Hepatocyte (in vitro differentiated cells): ENCODE measurements at regions not wholly inside any gene's neighbourhood (a gene's known extent, or its start where the extent isn't known, plus 50 kb on each side); places are given as distances from the start of the nearest gene placed in this dataset.

Source experiments
- DNase-seq: peaks from one replicate; pipeline ENCODE4 v3.0.0-alpha.2; 2016; ENCODE audit warnings: low spot score
- H2AFZ ChIP-seq: fragments of 200-600 bp; sonication (generic); 2 replicates; pipeline ENCODE4 v1.6.0; 2016; ENCODE audit warnings: antibody characterized with exemption, mild to moderate bottlenecking
- H3K27ac ChIP-seq: fragments of 200-600 bp; sonication (generic); 2 replicates; pipeline ENCODE4 v1.5.1; 2016; ENCODE audit warnings: mild to moderate bottlenecking
- H3K27me3 ChIP-seq: fragments of 200-600 bp; sonication (generic); 2 replicates; pipeline ENCODE4 v1.6.1; 2016
- H3K36me3 ChIP-seq: fragments of 200-600 bp; sonication (generic); replicated peaks from 2 replicates; pipeline ENCODE4 v1.5.1; 2016; ENCODE audit warnings: low read depth; ENCODE audit not compliant: insufficient read depth
- H3K4me1 ChIP-seq: fragments of 200-600 bp; sonication (generic); 2 replicates; pipeline ENCODE4 v1.5.1; 2016; ENCODE audit warnings: mild to moderate bottlenecking, moderate library complexity; ENCODE audit not compliant: insufficient read depth
- H3K4me2 ChIP-seq: fragments of 200-600 bp; sonication (generic); 2 replicates; pipeline ENCODE4 v1.6.0; 2016
- H3K4me3 ChIP-seq: fragments of 200-600 bp; sonication (generic); 2 replicates; pipeline ENCODE4 v1.5.1; 2016; ENCODE audit warnings: mild to moderate bottlenecking
- H3K79me2 ChIP-seq: fragments of 200-600 bp; sonication (generic); 2 replicates; pipeline ENCODE4 v1.6.0; 2017; ENCODE audit warnings: mild to moderate bottlenecking
- H3K9me2 ChIP-seq: fragments of 200-600 bp; sonication (generic); replicated peaks from 2 replicates; pipeline ENCODE4 v1.6.0; 2017; ENCODE audit warnings: mild to moderate bottlenecking; ENCODE audit not compliant: insufficient read depth
- H3K9me3 ChIP-seq: fragments of 200-600 bp; sonication (generic); 2 replicates; pipeline ENCODE4 v1.5.1; 2016; ENCODE audit warnings: low read depth, mild to moderate bottlenecking
- H4K20me1 ChIP-seq: fragments of 200-600 bp; sonication (generic); 2 replicates; pipeline ENCODE4 v1.6.0; 2016; ENCODE audit warnings: mild to moderate bottlenecking; ENCODE audit not compliant: insufficient read depth, poor library complexity, severe bottlenecking
- EZH2 ChIP-seq: fragments of 200-600 bp; sonication (generic); IDR thresholded peaks from 2 replicates; pipeline ENCODE4 v1.6.1; 2016; ENCODE audit warnings: antibody characterized with exemption, mild to moderate bottlenecking, borderline replicate concordance
- EZH2phosphoT487 ChIP-seq: fragments of 200-600 bp; sonication (generic); IDR thresholded peaks from one replicate; pipeline ENCODE4 v1.6.1; 2018; ENCODE audit warnings: antibody characterized with exemption, mild to moderate bottlenecking, low read depth, moderate library complexity; ENCODE audit not compliant: unreplicated experiment, severe bottlenecking
- WGBS: methylation state at CpG from one replicate; pipeline ENCODE4 v1.1.6; 2016; ENCODE audit warnings: low lambda C conversion rate; ENCODE audit errors: missing lambda C conversion rate; 5-methylcytosine and 5-hydroxymethylcytosine counted together
- TF ChIP-seq, protein P1 (sequence below): fragments of 200-600 bp; sonication (generic); IDR thresholded peaks from 2 replicates; pipeline ENCODE4 v1.5.1; 2016; ENCODE audit warnings: antibody characterized with exemption, mild to moderate bottlenecking; ENCODE audit not compliant: poor library complexity

DNA sequence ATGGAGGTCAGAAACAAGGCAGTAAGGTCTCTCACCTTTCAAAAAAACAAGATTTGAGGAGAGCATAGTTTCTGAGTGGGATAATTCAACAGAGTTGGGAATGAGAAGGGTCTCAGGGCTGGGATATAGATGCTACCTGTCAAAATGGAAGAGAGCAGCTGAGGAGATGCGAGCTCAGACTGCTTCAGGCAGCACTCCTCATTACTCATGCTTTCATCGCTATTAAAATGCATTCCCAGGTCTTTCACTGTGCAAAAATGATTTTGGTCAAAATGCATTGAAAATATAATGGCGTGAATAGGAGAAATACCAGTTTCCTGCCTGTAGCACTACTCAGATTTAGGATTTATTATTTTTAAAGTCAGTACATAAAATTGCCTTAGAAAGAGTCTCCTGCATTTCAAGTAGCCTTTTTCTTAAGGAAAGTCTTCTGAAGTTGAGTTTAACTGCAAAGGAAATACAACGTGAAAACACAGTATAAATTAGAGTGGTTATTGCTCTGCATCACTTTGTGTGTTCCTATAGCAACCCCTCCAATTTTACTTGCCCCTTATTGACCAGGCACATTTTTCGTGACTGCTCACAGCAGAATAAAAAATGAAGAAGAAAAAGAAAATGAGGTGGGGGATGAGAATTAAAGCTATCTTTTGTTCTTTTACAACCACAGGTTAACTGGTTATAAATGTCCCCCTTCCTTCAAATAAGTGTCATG is 724.8 kb upstream of the SEMA6A start:
- no peak for DNase-seq

DNA sequence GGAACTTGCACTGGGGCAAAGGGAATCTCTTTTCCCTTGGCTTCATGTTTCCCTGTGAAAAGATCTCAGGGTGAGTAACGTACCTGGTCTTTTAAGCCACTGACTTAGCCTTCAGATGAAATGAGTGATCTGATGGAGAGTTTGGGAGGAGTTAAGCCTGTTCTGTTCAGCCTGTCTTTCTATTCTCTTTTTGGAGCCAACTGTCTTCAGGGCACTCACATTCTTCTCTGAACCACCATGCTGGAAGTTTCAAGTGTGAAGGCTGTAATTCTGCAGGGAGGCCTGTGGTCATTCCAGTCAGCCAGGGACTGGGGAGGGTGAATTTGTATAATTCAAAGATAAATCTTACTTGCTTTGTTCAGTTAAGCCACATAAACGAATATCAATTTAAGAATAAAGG is 722.2 kb upstream of the SEMA6A start:
- no peaks in the 10 kb centered on the region for H4K20me1 ChIP-seq
- H3K4me3 ChIP-seq = no peak overlapping the region
- H3K4me1 ChIP-seq = peaks cover 9% of the 10 kb centered on the region
- WGBS = 73% methylated on average over 2 of the region's 2 CpGs
- no peak overlapping the region for H3K27ac ChIP-seq
- H3K36me3 ChIP-seq = no peaks in the 10 kb centered on the region
- no peak overlapping the region for H3K4me2 ChIP-seq
- no peaks in the 10 kb centered on the region for H3K27me3 ChIP-seq
- H3K79me2 ChIP-seq = no peaks in the 10 kb centered on the region
- no peak overlapping the region for H2AFZ ChIP-seq
- DNase-seq = no peak
- H3K9me3 ChIP-seq = no peaks in the 10 kb centered on the region
- TF ChIP-seq EZH2 = no peak
- no peak for TF ChIP-seq EZH2phosphoT487
- TF ChIP-seq, protein P1, sequence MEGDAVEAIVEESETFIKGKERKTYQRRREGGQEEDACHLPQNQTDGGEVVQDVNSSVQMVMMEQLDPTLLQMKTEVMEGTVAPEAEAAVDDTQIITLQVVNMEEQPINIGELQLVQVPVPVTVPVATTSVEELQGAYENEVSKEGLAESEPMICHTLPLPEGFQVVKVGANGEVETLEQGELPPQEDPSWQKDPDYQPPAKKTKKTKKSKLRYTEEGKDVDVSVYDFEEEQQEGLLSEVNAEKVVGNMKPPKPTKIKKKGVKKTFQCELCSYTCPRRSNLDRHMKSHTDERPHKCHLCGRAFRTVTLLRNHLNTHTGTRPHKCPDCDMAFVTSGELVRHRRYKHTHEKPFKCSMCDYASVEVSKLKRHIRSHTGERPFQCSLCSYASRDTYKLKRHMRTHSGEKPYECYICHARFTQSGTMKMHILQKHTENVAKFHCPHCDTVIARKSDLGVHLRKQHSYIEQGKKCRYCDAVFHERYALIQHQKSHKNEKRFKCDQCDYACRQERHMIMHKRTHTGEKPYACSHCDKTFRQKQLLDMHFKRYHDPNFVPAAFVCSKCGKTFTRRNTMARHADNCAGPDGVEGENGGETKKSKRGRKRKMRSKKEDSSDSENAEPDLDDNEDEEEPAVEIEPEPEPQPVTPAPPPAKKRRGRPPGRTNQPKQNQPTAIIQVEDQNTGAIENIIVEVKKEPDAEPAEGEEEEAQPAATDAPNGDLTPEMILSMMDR = no peak
- H3K9me2 ChIP-seq = no peaks in the 10 kb centered on the region

More for the DNA sequence above, 724.8 kb upstream of the SEMA6A start:
- no peaks in the 10 kb centered on the region for H3K36me3 ChIP-seq
- no peaks in the 10 kb centered on the region for H3K27me3 ChIP-seq
- no peaks in the 10 kb centered on the region for H3K9me3 ChIP-seq
- H3K4me2 ChIP-seq = no peak overlapping the region
- no peak overlapping the region for H3K4me3 ChIP-seq
- 76% methylated on average over 5 of the region's 5 CpGs for WGBS
- no peaks in the 10 kb centered on the region for H3K79me2 ChIP-seq
- no peak overlapping the region for H2AFZ ChIP-seq
- TF ChIP-seq EZH2phosphoT487 (no peak), EZH2 (no peak)
- TF ChIP-seq, protein P1 = no peak
- H3K27ac ChIP-seq = no peak overlapping the region
- no peaks in the 10 kb centered on the region for H4K20me1 ChIP-seq
- H3K9me2 ChIP-seq = no peaks in the 10 kb centered on the region
- H3K4me1 ChIP-seq = peaks cover 9% of the 10 kb centered on the region

DNA sequence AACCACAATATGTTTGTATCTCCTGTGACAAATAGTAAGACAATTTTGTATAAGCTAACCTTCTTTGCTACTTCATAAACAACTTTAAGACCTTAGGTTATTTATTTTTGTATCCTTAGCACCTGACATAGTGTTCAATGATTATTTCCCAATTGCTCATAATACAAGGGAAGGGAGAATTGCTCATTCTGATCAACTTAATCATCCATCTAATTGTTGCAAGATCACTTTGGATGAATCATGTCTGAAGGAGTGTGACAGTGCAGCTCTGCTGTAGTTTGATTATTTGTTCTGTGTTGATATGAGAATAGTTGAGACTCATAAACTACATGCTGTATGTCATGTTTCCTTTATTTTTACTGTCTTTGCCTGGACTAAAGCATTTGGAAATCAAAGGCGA is 721.3 kb upstream of the SEMA6A start:
- H3K27ac ChIP-seq = no peak overlapping the region
- H3K4me2 ChIP-seq = no peak overlapping the region
- H4K20me1 ChIP-seq = no peaks in the 10 kb centered on the region
- no peak for DNase-seq
- H3K9me3 ChIP-seq = no peaks in the 10 kb centered on the region
- no peak overlapping the region for H2AFZ ChIP-seq
- 81% methylated on average over 1 of the region's 1 CpG for whole genome bisulfite sequencing
- no peaks in the 10 kb centered on the region for H3K9me2 ChIP-seq
- TF ChIP-seq EZH2 = no peak
- TF ChIP-seq EZH2phosphoT487 = no peak
- TF ChIP-seq, protein P1 = no peak
- H3K27me3 ChIP-seq = no peaks in the 10 kb centered on the region
- H3K36me3 ChIP-seq = no peaks in the 10 kb centered on the region
- no peak overlapping the region for H3K4me3 ChIP-seq
- no peaks in the 10 kb centered on the region for H3K79me2 ChIP-seq
- peaks cover 9% of the 10 kb centered on the region for H3K4me1 ChIP-seq
